H1 (cell line): ENCODE measurements at regions not wholly inside any gene's neighbourhood (a gene's known extent, or its start where the extent isn't known, plus 50 kb on each side); places are given as distances from the start of the nearest gene placed in this dataset.

Experiments used
- CTCF ChIA-PET: fragments of 300-600 bp; sonication (Branson Sonifier 250); formaldehyde crosslinking; loops from one replicate; lab custom pipeline; 2021; ENCODE audit not compliant: partially characterized antibody; lab: Charles Lee
- POLR2A ChIA-PET: fragments of 300-600 bp; sonication (Branson Sonifier 250); formaldehyde crosslinking; loops from one replicate; lab custom pipeline; 2021; ENCODE audit warnings: inconsistent platforms; ENCODE audit not compliant: partially characterized antibody; lab: Charles Lee
- DNase-seq, 2 experiments: peaks; one replicate each; pipeline versions ENCODE4 v3.0.0 to v3.0.0-alpha.2; 2010 to 2022; ENCODE audit warnings: low spot score in 2 of 2, low read depth in 1 of 2, mixed read lengths in 1 of 2
- FAIRE-seq: peaks from 2 replicates; lab custom pipeline; 2011; peaks lifted over from hg19 to GRCh38; lab: Jason Lieb, UNC
- H2AFZ ChIP-seq: 2 replicates; pipeline ENCODE4 v1.8.1; 2012; ENCODE audit warnings: low read length, inconsistent platforms
- H2AK5ac ChIP-seq: 2 replicates; pipeline ENCODE4 v1.6.1; 2013; ENCODE audit warnings: low read depth, low read length
- H2BK120ac ChIP-seq: replicated peaks from 2 replicates; pipeline ENCODE3; 2013; ENCODE audit warnings: low read depth, low read length, inconsistent platforms
- H2BK12ac ChIP-seq: 2 replicates; pipeline ENCODE4 v1.6.1; 2013; ENCODE audit warnings: low read depth, low read length
- H2BK15ac ChIP-seq: 2 replicates; pipeline ENCODE4 v1.6.1; 2013; ENCODE audit warnings: low read length
- H2BK20ac ChIP-seq: 2 replicates; pipeline ENCODE4 v1.6.1; 2013; ENCODE audit warnings: low read length
- H2BK5ac ChIP-seq: 2 replicates; pipeline ENCODE4 v1.6.1; 2013; ENCODE audit warnings: low read depth, low read length
- H3K14ac ChIP-seq: 2 replicates; pipeline ENCODE4 v1.6.1; 2013; ENCODE audit warnings: inconsistent platforms; ENCODE audit not compliant: insufficient read length
- H3K18ac ChIP-seq: 2 replicates; pipeline ENCODE4 v1.6.1; 2013; ENCODE audit warnings: low read length; ENCODE audit errors: extremely low read depth
- H3K23ac ChIP-seq: 2 replicates; pipeline ENCODE4 v1.6.1; 2013; ENCODE audit warnings: inconsistent platforms; ENCODE audit not compliant: insufficient read length
- H3K23me2 ChIP-seq: 2 replicates; pipeline ENCODE4 v1.6.1; 2013; ENCODE audit warnings: low read depth, low read length
- H3K27ac ChIP-seq: 2 replicates; pipeline ENCODE4 v1.6.1; 2011; ENCODE audit warnings: low read depth, low read length, inconsistent platforms
- H3K27me3 ChIP-seq, 4 experiments: replicated peaks in 1 of 4; 1 replicate in 1 of 4; 2 replicates in 3 of 4; pipeline versions ENCODE4 v1.6.1 to v1.8.1; 2011 to 2013; ENCODE audit warnings: low read length in 3 of 4, mild to moderate bottlenecking in 3 of 4, inconsistent platforms in 2 of 4, mixed read lengths in 2 of 4, moderate library complexity in 1 of 4; ENCODE audit not compliant: control insufficient read depth in 3 of 4, insufficient read depth in 3 of 4; ENCODE audit errors: extremely low read depth in 1 of 4
- H3K36me3 ChIP-seq, 4 experiments: 2 replicates each; pipeline versions ENCODE4 v1.6.1 to v1.8.1; 2011 to 2013; ENCODE audit warnings: mild to moderate bottlenecking in 4 of 4, low read length in 3 of 4, moderate library complexity in 2 of 4, control low read depth in 1 of 4, inconsistent platforms in 1 of 4; ENCODE audit not compliant: insufficient read depth in 4 of 4, control insufficient read depth in 2 of 4
- H3K4ac ChIP-seq: replicated peaks from 2 replicates; pipeline ENCODE3; 2013; ENCODE audit warnings: low read length, low read depth, mixed read lengths, inconsistent platforms; ENCODE audit not compliant: insufficient read length
- H3K4me1 ChIP-seq, 4 experiments: replicated peaks in 1 of 4; 1 replicate in 1 of 4; 2 replicates in 3 of 4; pipeline versions ENCODE4 v1.6.1 to v1.8.1; 2011 to 2013; ENCODE audit warnings: low read length in 3 of 4, inconsistent platforms in 2 of 4, mixed read lengths in 1 of 4; ENCODE audit not compliant: insufficient read depth in 4 of 4, control insufficient read depth in 3 of 4
- H3K4me2 ChIP-seq, 2 experiments: 2 replicates each; pipeline versions ENCODE4 v1.6.1 to v1.8.1; 2011 to 2013; ENCODE audit warnings: low read depth in 2 of 2, low read length in 2 of 2, control low read depth in 1 of 2, inconsistent platforms in 1 of 2, mild to moderate bottlenecking in 1 of 2; ENCODE audit not compliant: insufficient read depth in 1 of 2
- H3K4me3 ChIP-seq, 4 experiments: fragments of 200-600, 300-600 bp in 1 of 4; sonication (generic), shearing (Covaris generic), sonication (Bioruptor Twin) in 1 of 4; 2 replicates each; pipeline versions ENCODE4 v1.5.1 to v1.8.1; 2011 to 2016; ENCODE audit warnings: low read length in 4 of 4, low read depth in 3 of 4, control low read depth in 2 of 4, inconsistent platforms in 2 of 4, mild to moderate bottlenecking in 2 of 4, mixed read lengths in 1 of 4, moderate library complexity in 1 of 4; ENCODE audit not compliant: insufficient read depth in 2 of 4; ENCODE audit errors: extremely low read depth in 1 of 4
- H3K56ac ChIP-seq: replicated peaks from 2 replicates; pipeline ENCODE3; 2013; ENCODE audit warnings: low read depth, mild to moderate bottlenecking, mixed read lengths, low read length, inconsistent platforms; ENCODE audit not compliant: insufficient read length
- H3K79me1 ChIP-seq: 2 replicates; pipeline ENCODE4 v1.6.1; 2013; ENCODE audit warnings: low read depth, low read length, control low read depth
- H3K79me2 ChIP-seq, 2 experiments: 2 replicates each; pipeline versions ENCODE4 v1.6.1 to v1.8.1; 2012 to 2013; ENCODE audit warnings: low read length in 2 of 2, mild to moderate bottlenecking in 2 of 2, inconsistent platforms in 1 of 2; ENCODE audit not compliant: insufficient read depth in 2 of 2, control insufficient read depth in 1 of 2
- H3K9ac ChIP-seq, 4 experiments: replicated peaks in 1 of 4; 1 replicate in 1 of 4; 2 replicates in 3 of 4; pipeline versions ENCODE4 v1.6.1 to v1.8.1; 2011 to 2013; ENCODE audit warnings: low read depth in 3 of 4, low read length in 3 of 4, control low read depth in 2 of 4, mild to moderate bottlenecking in 2 of 4, moderate library complexity in 2 of 4, inconsistent platforms in 1 of 4; ENCODE audit errors: extremely low read depth in 1 of 4
- H3K9me3 ChIP-seq, 2 experiments: 2 replicates each; pipeline versions ENCODE4 v1.6.1 to v1.8.1; 2012 to 2013; ENCODE audit warnings: mild to moderate bottlenecking in 2 of 2, moderate library complexity in 2 of 2, control low read depth in 1 of 2, inconsistent platforms in 1 of 2, low read depth in 1 of 2, low read length in 1 of 2, mixed read lengths in 1 of 2; ENCODE audit not compliant: insufficient read depth in 2 of 2
- H4K20me1 ChIP-seq, 2 experiments: replicated peaks in 1 of 2; 2 replicates each; pipeline versions ENCODE3 to v1.8.1; 2011 to 2013; ENCODE audit warnings: inconsistent platforms in 2 of 2, low read length in 2 of 2, mild to moderate bottlenecking in 1 of 2; ENCODE audit not compliant: insufficient read depth in 2 of 2, control insufficient read depth in 1 of 2
- H4K5ac ChIP-seq: 2 replicates; pipeline ENCODE4 v1.6.1; 2013; ENCODE audit warnings: low read length, low read depth, mixed read lengths, inconsistent platforms; ENCODE audit not compliant: insufficient read length
- H4K8ac ChIP-seq: 2 replicates; pipeline ENCODE4 v1.8.0; 2013; ENCODE audit warnings: mild to moderate bottlenecking, moderate library complexity, low read length, inconsistent platforms; ENCODE audit not compliant: insufficient read depth; ENCODE audit errors: extremely low read depth
- H4K91ac ChIP-seq: replicated peaks from 2 replicates; pipeline ENCODE3; 2013; ENCODE audit warnings: low read length, mixed read lengths, inconsistent platforms; ENCODE audit not compliant: insufficient read length
- ATF3 ChIP-seq: IDR thresholded peaks from 2 replicates; pipeline ENCODE4 v1.6.1; 2011; ENCODE audit warnings: low read depth, mild to moderate bottlenecking, low read length; ENCODE audit not compliant: insufficient read depth
- KDM1A ChIP-seq: fragments of 200-600, 300-600 bp; sonication (generic); IDR thresholded peaks from 2 replicates; pipeline ENCODE4 v1.7.1; 2016; ENCODE audit warnings: mild to moderate bottlenecking, low read length, borderline replicate concordance
- PHF8 ChIP-seq: fragments of 200-600 bp; sonication (generic); conservative IDR thresholded peaks from 2 replicates; pipeline ENCODE4 v1.7.1; 2012; ENCODE audit warnings: low read depth, mild to moderate bottlenecking, inconsistent platforms, low read length, moderate library complexity
- TEAD4 ChIP-seq: IDR thresholded peaks from 2 replicates; pipeline ENCODE4 v1.6.1; 2012; ENCODE audit warnings: low read depth, low read length, inconsistent platforms, mixed read lengths
- WGBS, 2 experiments: shearing (Covaris generic) in 1 of 2; methylation state at CpG; one replicate each; pipeline versions ENCODE4 v1.1.6 to v1.1.7; 2013 to 2015; ENCODE audit warnings: low lambda C conversion rate in 2 of 2, mixed read lengths in 2 of 2, inconsistent platforms in 1 of 2, low coverage in 1 of 2, missing lambda C conversion rate in 1 of 2; ENCODE audit not compliant: insufficient replicate concordance in 2 of 2, insufficient coverage in 1 of 2, insufficient read length in 1 of 2; ENCODE audit errors: extremely low coverage in 1 of 2, missing lambda C conversion rate in 1 of 2; 5-methylcytosine and 5-hydroxymethylcytosine counted together

- no peak overlapping the region for H2BK5ac ChIP-seq
- H2BK15ac ChIP-seq, result no peak overlapping the region
- no peak overlapping the region for H3K27ac ChIP-seq
- ChIA-PET CTCF (interaction anchor here (0.7 to 2.0 kb wide), 2 partner anchors 20 to 1672 kb away, joined by 3 to 5 read pairs; no protein-coding TSS in a partner anchor), POLR2A (no interaction called here)
- WGBS, 2 experiments, result 87% methylated on average over 4 of the region's 4 CpGs; no CpG with 5 or more reads in 1 of the 2 experiments
- H3K56ac ChIP-seq, result no peak overlapping the region
- no peak overlapping the region for H2BK20ac ChIP-seq
- no peak overlapping the region for H3K4me2 ChIP-seq
- no peaks in the 10 kb centered on the region for H3K23me2 ChIP-seq
- H4K91ac ChIP-seq, result no peak overlapping the region
- H3K79me2 ChIP-seq, result no peaks in the 10 kb centered on the region
- H4K8ac ChIP-seq, result no peak overlapping the region
- H3K27me3 ChIP-seq, result peaks cover 0 to 2% (median 0%) of the 10 kb centered on the region in 4 experiments; a peak in 1 of 7 replicates
- no peak overlapping the region for H3K9ac ChIP-seq
- no peak overlapping the region for H3K4ac ChIP-seq
- no peak for DNase-seq
- no peak for FAIRE-seq
- H3K36me3 ChIP-seq, result no peaks in the 10 kb centered on the region
- no peak overlapping the region for H2BK12ac ChIP-seq
- H3K23ac ChIP-seq, result no peak overlapping the region
- no peaks in the 10 kb centered on the region for H3K79me1 ChIP-seq
- H3K9me3 ChIP-seq, result no peaks in the 10 kb centered on the region
- TF ChIP-seq PHF8 (no peak), KDM1A (no peak), ATF3 (no peak), TEAD4 (no peak)
- no peaks in the 10 kb centered on the region for H4K20me1 ChIP-seq
- H3K18ac ChIP-seq, result no peak overlapping the region
- no peak overlapping the region for H2BK120ac ChIP-seq
- H3K14ac ChIP-seq, result no peak overlapping the region
- H4K5ac ChIP-seq, result no peak overlapping the region
- H3K4me1 ChIP-seq, result no peaks in the 10 kb centered on the region
- H2AFZ ChIP-seq, result no peak overlapping the region
- no peak overlapping the region for H2AK5ac ChIP-seq
- no peak overlapping the region for H3K4me3 ChIP-seq
Observed at GRCh38 chr2:145411493-145411892, 891.6 kb upstream of the ZEB2 start.
